Hematopoietic multipotent progenitor cell treated with erythropoietin and hydrocortisone succinate and interleukin-3 and kit ligand, for 8 days (in vitro differentiated cells): ENCODE measurements at regions not wholly inside any gene's neighbourhood (a gene's known extent, or its start where the extent isn't known, plus 50 kb on each side); places are given as distances from the start of the nearest gene placed in this dataset.
A peak's percentile ranks its signal among the peaks of the same experiment; 100 is the strongest.
"Not testable (repeated sequence)": the region's sequence is repeated elsewhere in the genome, so short reads cannot be mapped to it uniquely, and the experiment has no call there.

ENCODE experiments used
- DNase-seq: peaks from one replicate; pipeline ENCODE4 v3.0.0-alpha.2; 2015

DNA sequence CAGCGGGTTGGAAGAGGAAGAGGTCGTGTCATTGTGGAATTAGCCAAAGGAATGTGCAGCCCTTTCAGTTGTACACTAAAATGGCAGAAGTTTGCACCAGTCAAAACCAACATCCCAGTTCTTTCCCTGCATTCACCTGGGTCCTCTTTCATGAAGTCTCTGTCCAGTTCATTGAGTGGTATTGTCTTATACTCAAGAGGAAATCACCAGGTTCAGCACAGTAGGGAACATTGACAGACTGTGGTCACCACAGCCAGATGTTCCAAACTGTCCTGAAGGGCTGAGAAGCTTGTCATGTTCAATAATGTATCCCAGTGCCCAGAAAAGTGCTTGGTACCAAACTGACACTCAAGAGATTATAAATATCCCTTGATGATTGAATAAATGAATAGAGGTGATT lies 131.6 kb downstream of the GLUL start:
- DNase-seq: peak; percentile 63

DNA sequence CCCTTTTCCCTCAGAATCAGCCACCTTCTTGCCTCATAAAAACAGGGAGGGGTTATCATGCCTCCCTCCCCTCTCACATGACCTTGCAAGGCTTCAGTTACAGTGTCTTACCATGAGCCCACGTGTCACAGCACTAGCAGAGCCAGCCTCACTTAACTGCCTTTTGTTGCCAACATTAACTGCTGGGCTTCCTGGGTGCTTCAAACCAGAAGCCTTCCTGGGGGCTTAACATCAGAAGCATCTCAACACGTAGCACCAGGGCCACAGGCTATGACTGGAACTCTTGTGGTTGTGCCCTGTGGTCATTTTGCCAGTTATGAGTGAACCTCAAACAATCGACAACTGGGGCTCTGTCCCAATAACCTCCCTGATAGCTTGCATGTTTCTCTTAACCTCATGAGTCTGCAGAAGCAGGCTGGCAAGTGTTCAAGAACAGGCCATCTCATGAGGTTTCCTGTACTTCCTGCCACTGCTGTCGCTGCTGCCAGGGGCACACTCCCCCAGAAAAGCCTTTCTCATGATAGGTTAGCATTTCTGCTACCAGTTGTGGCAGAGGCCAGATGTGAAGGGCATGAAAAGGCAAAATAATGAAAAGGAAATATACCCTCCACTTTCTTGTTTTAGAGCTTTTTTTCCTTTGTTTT lies 132.2 kb downstream of the GLUL start:
- DNase-seq: peak; percentile 99

DNA sequence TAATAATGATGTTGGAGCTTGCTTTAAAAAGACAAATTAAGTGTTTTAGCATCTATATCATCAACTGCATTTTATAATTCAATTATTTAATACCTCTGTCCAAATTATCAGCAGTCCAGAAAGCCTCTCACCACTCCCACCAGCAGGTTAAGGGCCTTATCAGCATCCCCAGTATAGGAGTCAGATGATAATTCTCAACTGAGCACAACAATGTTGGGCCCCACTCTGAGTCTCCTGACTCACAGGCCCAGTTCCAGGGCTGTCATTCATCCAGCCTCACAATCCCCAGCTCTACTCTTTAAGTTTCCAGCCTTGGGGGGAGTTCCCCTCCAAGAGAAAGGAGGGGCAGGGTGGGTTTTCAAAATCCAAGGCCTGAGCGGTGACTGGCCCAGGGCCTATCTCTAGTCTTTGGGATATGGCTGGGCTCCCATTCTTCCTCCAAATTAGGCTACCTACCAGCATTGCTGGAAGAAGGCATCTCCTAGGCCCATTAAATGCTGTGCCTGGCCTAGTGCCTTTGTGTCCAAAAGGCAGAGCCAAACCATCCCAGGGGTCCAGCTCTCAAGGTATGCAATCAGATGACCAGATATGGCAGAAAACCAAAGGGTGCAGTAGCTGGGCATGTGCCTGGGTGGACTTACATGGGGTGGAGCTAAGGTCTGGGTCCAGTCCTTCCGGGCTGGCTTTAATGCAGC lies 134.1 kb downstream of the GLUL start:
- DNase-seq: peak; percentile 98

DNA sequence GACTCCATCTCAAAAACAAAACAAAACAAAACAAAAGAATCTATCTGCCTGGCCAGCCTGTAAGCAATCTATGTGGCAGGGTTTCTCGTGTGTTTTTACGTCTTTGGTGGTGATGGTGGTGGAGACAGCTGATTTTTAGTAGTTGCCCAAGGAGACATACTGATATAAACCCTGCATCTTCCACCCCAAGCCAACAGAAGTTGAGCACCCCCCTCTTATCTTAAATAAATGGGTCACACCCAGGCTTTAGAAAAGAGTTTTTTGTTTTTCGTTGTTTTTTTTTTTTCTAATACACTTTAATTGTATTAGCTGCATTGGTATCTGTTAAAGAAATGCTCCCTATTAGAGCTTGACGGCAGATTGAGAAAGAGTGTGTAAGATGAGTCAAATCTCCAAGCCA lies 134.7 kb downstream of the GLUL start:
- DNase-seq: peak; percentile 87

DNA sequence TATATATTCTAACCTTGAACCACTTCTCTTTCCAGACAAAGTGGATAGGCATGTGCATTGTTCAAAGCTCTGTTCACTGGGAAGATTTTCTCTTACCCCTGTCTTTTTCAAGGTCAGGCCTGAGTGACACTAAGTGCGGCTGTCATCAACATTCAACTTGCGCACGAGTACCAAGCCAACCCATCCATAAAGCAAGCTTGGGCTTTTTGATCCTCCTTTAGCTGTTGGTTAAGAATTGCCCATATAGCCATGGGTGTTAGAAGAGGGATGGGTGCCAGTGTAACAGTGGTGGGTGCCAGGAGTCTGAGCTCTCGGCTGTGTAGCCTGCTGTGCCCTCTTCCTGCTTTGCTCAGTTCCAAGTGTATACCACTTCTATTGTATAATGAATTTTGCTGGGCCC lies 136.1 kb downstream of the GLUL start:
- no peak for DNase-seq

DNA sequence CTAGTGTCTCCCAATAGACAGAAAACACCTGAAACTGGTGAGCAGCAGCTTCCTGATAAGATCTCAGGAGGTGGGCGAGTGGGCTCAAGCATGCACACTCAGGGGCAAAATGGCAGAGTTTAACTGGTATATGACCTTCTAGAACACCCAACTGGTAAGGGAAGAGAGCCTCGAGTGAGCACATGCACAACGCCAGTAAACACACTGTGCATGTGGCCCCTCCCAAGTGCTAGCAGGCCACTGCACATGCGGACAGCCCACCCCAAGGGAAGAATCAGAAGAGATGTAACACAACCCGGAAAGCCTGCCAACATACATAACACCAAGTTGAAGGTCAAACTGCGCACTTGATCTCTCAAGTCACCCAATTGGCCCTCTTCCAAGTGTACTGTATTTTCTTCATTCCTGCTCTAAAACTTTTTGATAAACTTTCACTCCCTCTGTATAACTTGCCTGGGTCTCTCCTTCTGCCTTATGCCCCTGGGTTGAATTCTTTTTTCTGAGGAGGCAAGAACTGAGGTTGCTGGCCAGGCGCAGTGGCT lies 138.2 kb downstream of the GLUL start:
- peak; percentile 47 for DNase-seq

DNA sequence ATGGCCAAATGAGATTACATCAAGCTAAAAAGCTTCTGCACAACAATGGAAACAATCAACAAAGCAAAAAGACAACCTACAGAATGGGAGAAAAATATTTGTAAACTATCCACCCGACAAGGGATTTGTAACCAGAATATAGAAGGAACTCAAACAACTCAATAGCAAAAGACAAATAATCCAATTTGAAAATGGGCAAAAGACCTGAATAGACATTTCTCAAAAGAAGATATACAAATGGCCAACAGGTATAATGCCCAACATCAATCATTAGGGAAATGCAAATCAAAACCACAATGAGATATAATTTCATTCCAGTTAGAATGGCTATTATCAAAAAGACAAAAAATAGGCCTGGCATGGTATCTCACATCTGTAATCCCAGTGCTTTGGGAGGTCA lies 140.0 kb downstream of the GLUL start:
- DNase-seq: no peak

DNA sequence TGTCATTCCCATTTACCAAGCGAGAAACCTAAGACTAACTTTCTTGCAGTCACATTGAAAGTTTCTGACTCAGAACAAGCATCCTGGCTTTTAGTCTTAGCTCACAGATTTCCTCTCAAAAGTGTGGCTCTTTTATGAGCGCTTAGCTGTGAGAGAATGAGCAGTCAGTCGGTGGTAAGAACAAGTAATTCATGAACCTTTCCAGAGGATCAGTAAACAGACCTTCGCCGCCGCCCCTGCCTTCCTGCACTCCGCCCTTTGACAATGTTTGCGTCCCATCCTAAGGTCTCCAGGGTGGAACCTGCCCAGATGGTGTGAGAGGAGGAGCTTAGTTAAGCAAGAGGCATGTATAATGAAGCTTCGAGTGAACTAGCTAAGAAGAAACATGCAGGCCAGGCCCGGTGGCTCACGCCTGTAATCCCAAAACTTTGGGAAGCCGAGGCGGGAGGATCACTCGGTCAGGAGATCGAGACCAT lies 142.4 kb downstream of the GLUL start:
- DNase-seq: no peak

DNA sequence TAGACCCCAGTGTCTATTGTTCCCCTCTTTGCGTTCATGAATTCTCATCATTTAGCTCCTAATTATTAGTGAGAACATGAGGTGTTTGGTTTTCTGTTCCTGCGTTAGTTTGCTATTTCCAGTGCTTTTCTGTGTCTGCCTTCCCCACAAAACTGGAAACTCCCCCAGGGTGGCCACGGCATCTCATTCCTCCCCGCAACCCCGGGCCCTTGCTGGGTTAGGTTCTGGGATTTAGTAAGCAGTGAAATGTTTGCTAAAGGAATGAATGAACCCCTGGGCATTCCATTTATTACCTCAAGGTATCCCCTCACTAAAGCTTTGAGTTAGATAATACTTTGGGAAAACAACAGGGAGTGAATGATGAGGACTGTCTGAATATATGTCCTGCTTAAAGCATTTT lies 142.9 kb downstream of the GLUL start:
- DNase-seq: no peak

DNA sequence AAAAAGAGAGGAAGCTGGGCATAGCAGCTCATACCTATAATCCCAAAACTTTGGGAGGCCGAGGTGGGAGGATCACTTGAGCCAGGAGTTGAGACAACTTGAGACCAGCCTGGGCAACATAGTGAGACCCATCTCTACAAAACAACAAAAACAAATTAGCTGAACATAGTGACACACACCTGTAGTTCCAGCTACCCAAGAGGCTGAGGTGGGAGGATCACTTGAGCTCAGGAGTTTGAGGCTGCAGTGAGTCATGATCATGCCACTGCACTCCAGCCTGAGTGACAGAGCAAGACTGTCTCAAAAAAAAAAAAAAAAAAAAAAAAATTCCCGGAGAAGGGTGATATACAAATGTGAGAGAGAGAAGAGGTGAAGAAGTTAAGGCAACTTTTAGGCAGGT lies 143.8 kb downstream of the GLUL start:
- not testable (repeated sequence) for DNase-seq

DNA sequence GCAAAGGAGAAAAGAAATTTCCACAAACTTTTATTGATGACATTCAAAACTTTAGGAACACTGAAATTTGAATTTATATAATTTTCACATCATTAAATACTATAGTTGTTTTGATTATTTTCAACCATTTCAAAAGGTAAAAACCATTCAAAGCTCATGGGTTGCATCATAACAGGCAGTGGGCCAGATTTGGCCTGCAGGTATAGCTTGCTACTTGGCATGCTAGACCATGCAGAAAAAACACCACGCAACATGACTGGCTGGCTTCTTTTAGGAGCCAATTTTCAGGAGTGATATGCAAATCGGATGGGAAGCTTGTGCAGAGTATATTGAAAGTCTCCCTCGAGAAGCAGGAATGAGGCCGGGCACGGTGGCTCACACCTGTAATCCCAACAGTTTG lies 144.8 kb downstream of the GLUL start:
- DNase-seq: no peak

DNA sequence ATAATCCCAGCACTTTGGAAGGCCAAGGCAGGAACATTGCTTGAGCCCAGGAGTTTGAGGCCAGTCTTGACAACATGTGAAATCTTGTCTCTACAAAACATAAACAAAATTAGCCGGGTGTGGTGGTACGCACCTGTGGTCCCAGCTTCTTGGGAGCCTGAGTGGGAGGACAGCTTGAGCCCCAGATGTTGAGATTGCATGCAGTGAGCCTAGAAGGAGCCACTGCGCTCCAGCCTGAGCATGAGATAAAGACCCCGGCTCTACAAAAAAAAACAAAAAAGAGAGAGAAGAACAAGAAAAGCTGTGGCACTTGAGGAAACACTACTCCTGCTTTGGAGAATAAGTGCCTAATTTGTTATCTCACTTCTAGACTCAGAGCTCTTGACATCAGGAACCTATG lies 146.6 kb downstream of the GLUL start:
- no peak for DNase-seq

DNA sequence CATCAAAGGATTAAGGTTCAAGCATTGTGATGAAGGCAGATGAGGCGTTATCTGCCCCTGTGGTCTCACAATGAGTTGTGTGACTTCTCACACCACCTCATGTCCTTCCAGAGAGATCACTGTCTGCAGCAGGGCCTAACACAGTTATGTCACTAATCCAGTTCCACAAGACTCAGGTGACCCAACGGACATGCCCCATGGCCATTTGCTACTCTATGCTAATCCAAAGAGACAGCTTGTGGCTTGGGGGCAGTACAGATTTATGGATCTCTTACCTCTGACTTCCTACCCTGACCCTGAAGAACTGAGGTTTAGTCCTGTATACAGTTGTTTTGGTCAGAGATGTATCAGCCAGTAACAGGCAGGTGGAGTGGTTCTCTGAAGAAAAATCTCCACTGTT lies 147.1 kb downstream of the GLUL start:
- DNase-seq: no peak

DNA sequence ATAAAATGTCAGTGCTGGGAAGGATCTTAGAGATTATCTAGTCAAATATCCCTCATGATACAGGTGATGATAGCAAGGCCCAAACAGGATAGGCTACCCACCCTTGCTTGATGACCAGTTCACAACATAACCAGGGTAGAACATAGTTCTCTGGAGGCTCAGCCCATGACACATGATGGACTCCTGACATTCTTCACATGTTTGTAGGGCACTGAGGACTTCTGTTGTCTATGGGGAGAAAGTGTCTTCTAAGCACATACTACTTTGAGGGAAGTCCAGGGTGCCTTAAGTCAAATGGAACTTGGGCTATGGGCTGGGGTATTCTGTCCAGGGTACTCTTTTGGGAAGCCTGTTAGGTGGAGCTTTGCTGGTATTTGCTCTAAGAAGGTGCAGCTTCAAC lies 148.9 kb downstream of the GLUL start:
- no peak for DNase-seq

DNA sequence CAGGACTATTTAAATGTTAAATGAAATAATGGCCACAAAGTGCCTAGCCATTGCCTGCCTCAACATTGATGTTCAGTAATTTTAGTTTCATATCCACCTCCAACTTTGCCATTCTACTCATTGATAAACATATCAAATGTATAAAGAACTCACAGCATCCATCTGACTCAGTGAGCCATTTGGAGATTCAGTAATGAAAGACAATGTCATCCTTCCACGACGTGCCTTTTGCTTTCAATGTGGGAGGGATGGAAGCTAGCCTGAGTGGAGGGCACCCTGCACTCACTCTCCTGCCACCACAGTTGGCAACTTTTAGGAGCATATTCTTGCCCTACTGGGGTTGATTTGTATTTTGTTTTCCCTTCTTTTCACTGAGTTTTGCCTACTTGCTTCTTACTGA lies 151.5 kb downstream of the GLUL start:
- DNase-seq: no peak

DNA sequence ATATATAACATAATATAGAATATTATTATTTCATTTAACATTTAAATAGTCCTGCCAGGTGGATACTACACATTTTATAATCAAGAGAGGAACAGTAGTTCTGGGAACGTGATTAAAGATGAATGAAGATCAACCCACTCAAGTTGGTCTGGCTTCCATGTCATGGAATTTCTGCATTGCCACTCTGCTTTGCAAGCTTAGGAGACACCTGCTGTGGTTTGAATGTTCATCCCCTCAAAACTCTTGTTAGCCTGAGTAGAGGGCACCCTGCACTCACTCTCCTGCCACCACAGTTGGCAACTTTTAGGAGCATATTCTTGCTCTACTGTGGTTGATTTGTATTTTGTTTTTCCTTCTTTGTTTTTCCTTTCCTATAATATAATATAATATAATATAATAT lies 153.2 kb downstream of the GLUL start:
- DNase-seq: no peak

DNA sequence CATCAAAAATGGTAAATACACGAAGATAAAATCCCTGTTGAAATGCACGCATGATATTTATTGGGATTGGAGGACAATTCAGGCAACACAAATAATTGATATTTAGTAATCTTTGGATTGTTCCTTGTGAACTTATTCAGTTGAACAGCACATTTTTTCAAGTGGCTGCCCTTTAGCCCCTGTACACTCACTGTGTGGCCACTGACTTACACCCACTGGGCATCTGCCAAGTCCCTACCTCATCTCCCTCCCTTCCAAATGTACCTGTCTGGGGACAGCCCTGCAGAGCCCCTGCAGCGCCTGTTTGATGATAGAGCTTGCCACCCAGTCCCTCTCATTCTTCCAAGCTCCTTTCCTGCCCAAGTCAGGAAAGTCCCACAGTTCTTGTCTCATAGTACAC lies 154.3 kb downstream of the GLUL start:
- DNase-seq: no peak

DNA sequence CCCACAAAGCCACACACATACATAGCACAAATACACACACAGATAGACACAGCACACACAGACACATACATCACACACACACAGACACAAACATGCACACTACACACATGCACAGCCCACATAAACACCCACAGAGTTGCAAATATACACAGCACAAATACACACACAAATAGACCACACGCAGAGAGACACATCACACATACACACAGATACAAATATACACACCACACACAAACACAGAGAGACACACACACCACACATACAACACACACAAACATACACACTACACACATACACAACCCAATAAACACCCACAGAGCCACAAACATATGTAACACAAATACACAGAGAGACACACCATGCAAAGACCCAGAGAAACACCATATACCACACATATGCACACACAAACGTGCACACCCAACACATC lies 154.9 kb downstream of the GLUL start:
- DNase-seq: no peak

DNA sequence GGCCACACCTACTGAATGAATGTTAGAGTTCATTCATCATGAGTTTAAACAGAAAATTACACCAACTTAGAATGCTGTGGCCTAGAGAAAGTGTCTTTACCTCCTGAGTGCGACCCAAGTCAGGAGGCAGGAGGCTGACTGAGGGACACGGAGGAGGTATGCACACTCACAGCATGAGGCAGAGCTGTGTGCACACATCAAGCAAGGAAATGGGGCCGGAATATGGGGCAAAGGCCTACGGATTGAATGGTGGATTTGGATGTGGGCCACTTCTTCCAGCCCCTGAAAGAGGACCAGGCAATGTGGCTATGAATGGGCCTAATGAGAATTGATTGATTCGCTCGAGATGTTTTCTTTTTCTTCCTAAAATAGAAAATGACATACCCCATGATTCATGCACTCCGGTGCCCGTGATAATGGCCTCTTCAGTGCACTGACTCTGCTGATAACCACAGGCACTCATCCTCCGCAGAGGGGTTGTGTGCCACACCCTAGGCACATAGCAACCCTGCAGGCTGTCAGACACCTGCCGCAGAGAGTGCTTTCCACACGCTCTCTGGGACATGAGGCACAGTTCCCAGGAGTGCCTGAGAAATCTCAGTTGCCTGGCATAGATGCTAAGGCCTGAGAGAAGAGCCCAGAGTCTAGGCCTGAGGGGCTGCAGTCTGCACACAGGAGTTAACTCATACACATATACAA lies 155.5 kb downstream of the GLUL start:
- DNase-seq: peak; percentile 96

DNA sequence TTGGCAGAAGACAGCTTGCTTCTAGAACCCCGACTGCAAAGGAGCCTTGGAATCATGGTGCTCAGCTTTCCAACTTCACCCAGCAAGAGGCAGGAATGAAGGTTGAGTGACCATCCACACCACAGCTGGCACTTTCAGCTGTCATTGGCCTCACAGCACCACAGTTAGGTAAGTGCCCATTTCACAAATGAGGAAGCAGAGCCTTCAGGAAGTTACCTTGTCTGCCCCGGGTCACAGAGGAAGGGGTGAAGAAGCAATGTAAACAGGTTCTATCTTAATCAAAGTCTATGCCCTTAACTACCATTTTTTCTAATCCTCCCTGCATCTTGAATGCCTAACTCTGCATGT lies 156.0 kb downstream of the GLUL start:
- no peak for DNase-seq

DNA sequence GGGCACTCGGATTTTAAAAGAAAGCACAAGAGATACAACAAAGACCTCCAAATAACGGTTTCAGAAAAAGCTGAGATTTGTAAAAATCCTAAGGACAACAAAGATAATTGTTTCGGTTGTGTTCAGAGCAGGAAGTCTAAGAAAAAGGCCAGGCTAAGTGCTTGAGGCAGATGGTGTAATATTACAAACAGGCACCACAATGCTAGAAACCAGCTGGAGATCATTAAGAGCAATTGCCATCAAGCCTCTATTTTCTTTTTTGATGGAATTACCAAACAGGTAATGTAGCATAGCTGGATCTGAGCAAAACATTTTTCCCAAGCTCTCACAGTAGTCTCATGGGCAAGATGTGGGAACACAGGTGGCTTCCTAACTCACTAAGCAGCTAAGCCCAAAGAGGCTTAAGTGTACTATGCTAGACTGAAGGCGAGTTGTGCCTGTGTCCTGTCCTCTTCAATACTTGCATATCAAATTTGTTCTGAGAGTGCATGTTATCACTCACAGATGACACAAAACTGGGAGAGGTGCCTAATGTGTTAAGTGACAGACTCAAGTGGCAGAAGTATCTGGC lies 161.6 kb downstream of the GLUL start:
- DNase-seq: peak; percentile 70

DNA sequence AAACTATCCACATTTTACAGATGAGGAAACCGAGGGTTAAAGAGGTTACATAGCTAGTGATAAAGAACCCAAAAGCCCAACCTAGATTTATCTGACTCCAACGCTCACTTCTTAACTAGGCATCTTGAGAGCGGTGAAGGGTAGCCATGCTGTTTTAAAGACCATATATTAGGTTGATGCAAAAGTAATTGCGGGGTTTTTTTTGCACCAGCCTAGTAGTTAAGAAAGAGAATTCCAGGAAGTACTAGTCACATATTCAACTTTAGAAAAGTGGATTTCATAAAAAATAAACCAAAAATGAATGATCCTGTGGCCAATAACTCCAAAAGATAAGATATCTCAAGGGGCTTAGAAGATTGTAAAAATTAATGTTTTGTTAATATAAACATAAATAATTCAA lies 162.1 kb downstream of the GLUL start:
- no peak for DNase-seq

DNA sequence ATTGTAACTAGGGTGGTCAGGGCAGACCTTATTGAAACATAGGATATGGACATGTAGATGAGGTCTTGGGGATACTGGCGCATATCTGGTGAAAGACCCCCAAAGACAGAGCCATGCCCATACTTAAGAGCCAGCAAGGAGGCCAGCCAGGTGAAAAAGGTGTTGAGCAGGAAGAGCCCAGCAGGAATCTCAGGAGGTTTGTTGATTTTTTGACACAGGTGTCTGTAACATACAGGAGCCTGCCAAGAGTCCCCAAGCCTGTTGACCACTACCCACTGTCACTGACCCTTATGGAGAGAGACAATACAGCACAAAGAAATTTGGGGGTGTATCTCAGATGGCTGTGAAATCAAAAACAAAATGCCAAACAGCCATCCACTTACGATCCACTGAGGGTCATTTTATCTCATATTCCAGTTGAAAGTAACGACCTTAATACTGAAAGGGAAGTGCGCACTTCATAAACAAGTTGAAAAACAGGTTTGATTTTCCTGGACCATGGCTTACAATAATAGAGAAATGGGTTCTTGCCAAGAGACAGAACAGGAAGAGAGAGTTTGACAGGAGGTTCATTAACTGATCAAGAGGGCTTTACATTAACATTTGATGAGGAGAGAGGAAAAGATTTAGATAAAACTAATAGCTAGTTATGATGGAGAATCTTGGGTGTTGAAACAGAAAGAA lies 163.6 kb downstream of the GLUL start:
- no peak for DNase-seq
